ENCODE measurements at regions not wholly inside any gene's neighbourhood (a gene's known extent, or its start where the extent isn't known, plus 50 kb on each side); places are given as distances from the start of the nearest gene placed in this dataset.

DNA sequence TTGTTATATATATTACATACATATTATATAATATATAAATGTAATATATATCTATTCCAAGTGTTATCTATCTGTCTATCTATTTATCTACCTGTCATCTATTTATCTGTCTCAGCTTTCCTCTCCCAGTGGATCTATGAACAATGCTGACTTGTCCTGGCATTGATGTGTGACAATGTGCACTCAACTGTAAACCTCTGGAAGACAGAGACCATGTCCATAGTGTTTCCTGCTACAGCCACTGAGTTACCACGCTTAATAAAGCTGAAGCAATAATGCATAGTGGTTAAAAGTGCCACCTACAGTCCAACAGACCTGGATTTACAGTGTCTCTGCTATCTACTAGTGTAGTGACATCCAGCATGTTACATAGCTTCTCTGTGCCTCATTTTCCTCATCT lies 57.2 kb upstream of the TMED7 start:
- TF ChIP-seq TAF1 (IDR thresholded peaks at IDR 0.05; ENCODE audit: low read depth, low read length) (no peak), POLR2A (IDR thresholded peaks at IDR 0.05; ENCODE audit: low read depth, low read length) (no peak), POLR2AphosphoS5 (IDR thresholded peaks at IDR 0.05; ENCODE audit: low read depth, low read length) (no peak)
